HUES6 (cell line): ENCODE measurements at regions not wholly inside any gene's neighbourhood (a gene's known extent, or its start where the extent isn't known, plus 50 kb on each side); places are given as distances from the start of the nearest gene placed in this dataset.

Source experiments
- H3K27ac ChIP-seq: 2 replicates; pipeline ENCODE4 v1.7.0; 2013; ENCODE audit warnings: low read depth, mild to moderate bottlenecking, low read length, inconsistent platforms
- H3K27me3 ChIP-seq: 2 replicates; pipeline ENCODE4 v1.6.1; 2013; ENCODE audit warnings: low read length; ENCODE audit not compliant: control insufficient read depth, insufficient read depth
- H3K36me3 ChIP-seq: 2 replicates; pipeline ENCODE4 v1.6.1; 2013; ENCODE audit warnings: low read length; ENCODE audit not compliant: control insufficient read depth, insufficient read depth
- H3K4me1 ChIP-seq: 2 replicates; pipeline ENCODE4 v1.6.1; 2013; ENCODE audit warnings: low read length; ENCODE audit not compliant: control insufficient read depth, insufficient read depth
- H3K4me3 ChIP-seq: 2 replicates; pipeline ENCODE4 v1.5.1; 2013; ENCODE audit warnings: low read depth, low read length
- H3K9ac ChIP-seq: one replicate; pipeline ENCODE4 v1.6.1; 2013; ENCODE audit warnings: mild to moderate bottlenecking, low read length
- H3K9me3 ChIP-seq: 2 replicates; pipeline ENCODE4 v1.6.1; 2013; ENCODE audit warnings: low read depth, low read length; ENCODE audit not compliant: control insufficient read depth, insufficient read depth

DNA sequence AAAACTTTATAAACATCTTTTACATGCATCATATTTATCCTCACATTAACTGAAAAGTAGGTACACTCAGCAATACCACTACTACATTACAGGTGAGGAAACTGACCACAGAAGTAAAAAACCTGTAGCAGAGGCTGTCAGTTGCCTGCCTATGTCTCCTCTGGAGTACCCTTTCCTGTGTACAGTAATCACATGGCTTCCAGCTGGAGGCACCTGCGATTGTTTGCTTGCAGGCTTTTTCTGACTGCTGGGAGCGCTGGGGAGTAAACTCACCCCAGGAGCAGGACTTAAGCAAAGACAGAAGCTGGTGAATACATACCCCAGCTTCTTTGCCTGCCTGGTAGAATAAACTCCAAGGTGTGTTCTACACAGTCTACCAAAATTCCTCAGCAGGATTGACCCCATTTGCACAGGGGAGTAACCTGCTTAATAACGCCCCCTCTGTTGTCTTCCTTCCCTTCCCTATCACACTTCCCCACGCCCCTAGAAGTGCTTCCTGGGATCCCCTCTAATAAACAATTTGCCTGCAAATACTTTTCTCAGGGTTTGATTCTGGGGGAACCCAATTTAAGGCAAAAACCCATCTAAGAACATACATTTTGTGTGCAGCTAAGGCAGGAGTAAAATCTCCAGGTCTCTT is 138.9 kb downstream of the PTH2R start:
- Histone ChIP-seq H3K27me3 (no peaks in the 10 kb centered on the region), H3K9ac (no peak overlapping the region), H3K36me3 (no peaks in the 10 kb centered on the region), H3K4me3 (no peak overlapping the region), H3K4me1 (no peaks in the 10 kb centered on the region), H3K9me3 (no peaks in the 10 kb centered on the region), H3K27ac (no peak overlapping the region)

DNA sequence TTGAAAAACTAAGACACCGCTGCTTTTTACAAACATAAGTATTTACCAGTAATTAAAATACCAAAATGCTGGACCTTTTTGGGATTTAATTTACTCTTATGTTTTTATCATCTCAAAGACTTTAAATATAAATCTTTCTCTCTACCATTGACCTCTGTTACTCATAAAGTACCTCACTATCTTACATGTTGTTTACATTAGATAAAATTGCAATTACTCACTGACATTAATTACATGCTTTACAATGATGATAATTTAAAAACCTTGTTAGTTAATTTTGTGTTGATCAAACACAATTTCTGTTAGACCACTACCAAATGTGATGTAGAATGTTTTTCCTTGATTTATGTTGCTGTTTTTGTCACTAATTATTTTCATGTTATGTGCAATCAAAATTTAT is 139.5 kb downstream of the PTH2R start:
- no peak overlapping the region for H3K4me3 ChIP-seq
- H3K4me1 ChIP-seq: no peaks in the 10 kb centered on the region
- no peaks in the 10 kb centered on the region for H3K27me3 ChIP-seq
- H3K36me3 ChIP-seq: no peaks in the 10 kb centered on the region
- H3K27ac ChIP-seq: no peak overlapping the region
- H3K9me3 ChIP-seq: no peaks in the 10 kb centered on the region
- no peak overlapping the region for H3K9ac ChIP-seq

DNA sequence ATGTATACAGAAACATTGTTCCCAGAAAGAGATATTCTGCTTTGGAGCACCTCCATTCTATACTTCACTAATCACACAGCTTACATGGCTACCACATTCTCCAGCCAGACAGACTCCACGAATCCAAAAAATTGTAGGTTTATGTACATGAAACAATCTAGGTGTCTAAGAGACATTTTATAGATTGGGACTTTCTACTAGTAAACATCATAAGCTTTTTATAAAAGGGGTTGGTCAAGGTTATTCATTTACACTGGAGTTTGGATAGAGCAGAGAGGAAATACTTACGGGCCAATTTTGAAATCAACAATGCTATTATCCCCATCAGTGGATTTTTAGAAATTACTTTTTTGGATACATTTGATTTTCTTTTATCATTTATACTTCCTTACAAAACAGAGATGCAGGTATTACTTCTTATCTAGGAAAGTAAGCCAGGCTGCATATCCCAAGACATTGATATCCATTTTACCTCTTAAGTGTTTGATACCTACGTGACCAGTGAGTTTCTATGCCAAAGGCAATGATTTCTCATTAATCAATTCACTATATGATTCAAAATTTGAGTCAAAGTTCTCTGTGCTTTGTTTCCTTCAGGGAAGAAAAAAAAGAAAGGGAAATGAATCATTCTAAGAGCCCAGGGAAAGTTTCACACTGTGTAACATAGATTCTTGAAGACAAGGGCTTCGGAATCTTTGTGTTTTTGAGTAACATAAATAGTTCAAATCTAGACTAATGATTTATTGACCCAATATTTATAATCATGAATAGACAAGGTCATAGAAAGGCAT is 140.5 kb downstream of the PTH2R start:
- H3K27ac ChIP-seq: no peak overlapping the region
- no peaks in the 10 kb centered on the region for H3K4me1 ChIP-seq
- H3K4me3 ChIP-seq: no peak overlapping the region
- H3K36me3 ChIP-seq: no peaks in the 10 kb centered on the region
- H3K9ac ChIP-seq: no peak overlapping the region
- H3K9me3 ChIP-seq: no peaks in the 10 kb centered on the region
- no peaks in the 10 kb centered on the region for H3K27me3 ChIP-seq

DNA sequence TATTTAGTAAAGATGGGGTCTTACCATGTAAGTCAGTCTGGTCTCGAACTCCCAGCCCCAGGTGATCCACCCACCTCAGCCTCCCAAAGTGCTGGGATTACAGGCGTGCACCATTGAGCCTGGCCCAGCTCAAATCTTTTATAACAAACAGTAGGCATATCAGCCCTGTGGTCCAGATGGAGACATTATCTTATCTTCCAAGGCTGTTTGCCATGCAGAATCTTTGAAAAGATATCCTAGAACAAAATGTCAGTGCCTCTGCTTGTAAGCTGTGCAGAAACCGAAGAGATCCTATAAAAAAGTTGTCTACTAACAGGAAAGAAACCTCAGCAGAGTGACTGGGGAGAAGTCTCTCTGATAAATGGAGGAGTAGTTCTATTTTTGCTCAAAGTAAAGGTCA is 142.1 kb downstream of the PTH2R start:
- H3K9me3 ChIP-seq: no peaks in the 10 kb centered on the region
- H3K9ac ChIP-seq: no peak overlapping the region
- H3K36me3 ChIP-seq: no peaks in the 10 kb centered on the region
- H3K4me1 ChIP-seq: no peaks in the 10 kb centered on the region
- H3K4me3 ChIP-seq: no peak overlapping the region
- no peak overlapping the region for H3K27ac ChIP-seq
- H3K27me3 ChIP-seq: no peaks in the 10 kb centered on the region

DNA sequence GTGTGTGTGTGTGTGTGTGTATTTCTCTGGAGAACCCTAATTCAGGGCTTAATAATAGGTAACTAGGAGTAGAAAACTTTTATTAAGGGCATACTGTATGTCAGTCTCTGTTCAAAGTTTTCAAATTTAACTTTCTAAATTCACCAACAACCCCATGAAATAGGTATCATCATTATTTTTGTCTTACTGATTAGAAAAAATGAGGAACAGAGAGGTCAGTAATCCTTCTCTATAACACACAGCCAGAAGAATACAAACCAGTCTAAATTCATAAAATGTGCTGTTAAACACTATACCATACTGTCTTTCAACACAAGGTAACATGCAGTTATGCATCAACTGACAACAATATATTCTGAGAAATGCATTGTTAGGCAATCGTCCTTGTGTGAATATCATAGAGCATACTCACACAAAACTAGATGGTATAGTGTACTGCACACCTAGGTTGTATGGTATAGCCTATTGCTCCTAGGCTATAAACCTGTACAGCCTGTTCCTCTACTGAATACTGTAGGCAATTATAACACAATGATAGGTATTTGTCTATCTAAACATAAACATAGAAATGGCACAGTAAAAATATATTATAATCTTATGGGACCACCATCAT is 143.1 kb downstream of the PTH2R start:
- Histone ChIP-seq H3K4me3 (no peak overlapping the region), H3K4me1 (no peaks in the 10 kb centered on the region), H3K27ac (no peak overlapping the region), H3K9ac (no peak overlapping the region), H3K36me3 (no peaks in the 10 kb centered on the region), H3K9me3 (no peaks in the 10 kb centered on the region), H3K27me3 (no peaks in the 10 kb centered on the region)

DNA sequence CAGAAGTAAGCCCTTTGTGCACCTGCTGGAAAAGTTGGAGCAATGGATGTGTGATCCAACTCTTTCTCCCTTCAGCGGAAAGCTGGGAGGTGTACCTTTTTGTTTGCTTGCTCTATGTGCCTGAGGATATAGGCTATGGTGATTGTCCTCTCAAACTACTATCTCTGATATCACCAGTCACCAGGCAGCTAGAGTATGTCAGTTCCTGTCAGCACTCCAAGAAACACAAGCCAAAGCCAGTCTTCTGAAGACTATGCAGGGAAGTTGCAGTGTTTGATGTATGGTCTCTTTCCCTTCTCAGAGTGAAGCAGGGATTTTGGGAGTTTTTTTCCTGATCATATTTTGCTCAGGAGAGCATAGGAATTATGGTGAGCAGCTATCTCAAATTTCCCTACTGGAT is 146.4 kb downstream of the PTH2R start:
- H3K9ac ChIP-seq: no peak overlapping the region
- H3K27ac ChIP-seq: no peak overlapping the region
- H3K27me3 ChIP-seq: no peaks in the 10 kb centered on the region
- no peaks in the 10 kb centered on the region for H3K36me3 ChIP-seq
- H3K9me3 ChIP-seq: no peaks in the 10 kb centered on the region
- H3K4me3 ChIP-seq: no peak overlapping the region
- no peaks in the 10 kb centered on the region for H3K4me1 ChIP-seq

DNA sequence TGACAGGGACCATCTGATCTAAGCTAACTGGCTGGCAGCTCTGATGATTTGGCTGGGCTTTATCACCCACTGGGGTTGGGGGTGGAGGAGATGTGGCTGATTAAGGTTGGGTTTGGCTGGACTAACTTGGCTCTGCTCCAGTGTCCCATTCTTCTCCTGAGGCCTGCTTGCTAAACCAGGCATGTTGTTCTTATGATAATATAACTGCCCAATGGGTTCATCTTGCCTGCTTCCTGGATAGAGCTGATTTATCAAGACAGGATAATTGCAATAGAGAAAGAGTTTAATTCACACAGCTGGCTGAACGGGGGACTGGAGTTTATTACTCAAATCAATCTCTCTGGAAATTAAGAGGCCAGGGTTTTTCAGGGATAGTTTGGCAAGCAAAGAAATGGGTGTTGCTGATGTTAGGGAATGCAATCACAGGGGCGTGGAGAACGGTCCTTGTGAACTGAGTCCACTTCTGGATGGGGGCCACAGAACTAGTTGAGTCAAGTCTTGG is 150.4 kb downstream of the PTH2R start:
- Histone ChIP-seq H3K4me3 (no peak overlapping the region), H3K9me3 (peaks cover 2% of the 10 kb centered on the region; the same call in 1 of the 2 replicates), H3K4me1 (no peaks in the 10 kb centered on the region), H3K27me3 (no peaks in the 10 kb centered on the region), H3K9ac (no peak overlapping the region), H3K27ac (no peak overlapping the region), H3K36me3 (no peaks in the 10 kb centered on the region)

DNA sequence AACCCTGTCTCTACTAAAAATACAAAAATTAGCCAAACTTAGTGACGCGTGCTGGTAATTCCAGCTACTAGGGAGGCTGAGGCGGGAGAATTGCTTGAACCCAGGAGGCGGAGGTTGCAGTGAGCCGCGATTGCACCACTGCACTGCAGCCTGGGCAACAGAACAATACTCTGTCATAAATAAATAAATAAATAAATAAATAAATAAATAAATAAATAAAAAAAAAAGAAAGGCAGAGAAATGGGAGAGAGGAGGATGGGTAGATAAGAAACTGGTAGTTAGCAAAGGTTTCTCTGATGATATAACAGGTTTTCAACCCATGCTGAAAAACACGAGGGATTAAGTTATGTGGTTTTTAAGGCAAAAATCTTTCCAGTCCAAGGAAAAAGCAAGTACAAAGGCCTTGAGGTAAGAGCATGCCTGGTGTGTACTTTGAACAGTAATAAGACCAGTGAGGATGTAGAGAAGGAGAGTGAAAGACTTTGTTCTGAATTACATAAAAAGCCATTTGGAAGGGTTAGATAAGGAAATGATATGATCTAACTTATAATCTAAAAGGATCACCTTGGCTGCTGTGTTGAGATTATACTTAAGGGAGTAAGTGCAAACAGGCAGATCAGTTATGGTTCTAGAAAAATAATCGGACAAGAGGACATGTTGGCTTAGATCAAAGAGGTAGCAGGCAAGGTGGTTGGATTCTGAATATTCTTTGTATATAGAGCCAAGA is 159.3 kb downstream of the PTH2R start:
- Histone ChIP-seq H3K9me3 (peaks cover 11% of the 10 kb centered on the region), H3K36me3 (no peaks in the 10 kb centered on the region), H3K4me3 (no peak overlapping the region), H3K4me1 (no peaks in the 10 kb centered on the region), H3K9ac (no peak overlapping the region), H3K27me3 (no peaks in the 10 kb centered on the region), H3K27ac (no peak overlapping the region)

DNA sequence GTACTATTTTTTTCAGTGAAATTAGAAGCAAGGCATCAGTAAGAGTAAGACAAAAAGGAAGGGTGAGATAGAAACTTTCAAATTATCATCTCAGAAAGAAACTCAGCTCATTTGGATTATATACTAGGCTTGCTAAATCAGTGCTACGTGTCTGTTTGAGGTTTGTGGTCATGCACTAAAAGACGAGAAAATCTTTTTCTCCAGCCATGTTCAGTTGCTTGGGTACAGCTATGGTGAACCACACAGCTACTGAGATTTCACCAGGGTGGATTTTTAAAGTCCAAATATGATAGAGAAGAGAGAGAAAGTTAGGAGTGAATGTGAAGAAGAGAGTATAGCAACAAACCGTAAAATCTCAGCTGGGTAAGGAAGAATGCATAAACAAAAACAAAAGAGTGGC is 161.6 kb downstream of the PTH2R start:
- Histone ChIP-seq H3K27me3 (no peaks in the 10 kb centered on the region), H3K4me1 (peaks cover 5% of the 10 kb centered on the region; the same call in 1 of the 2 replicates), H3K4me3 (no peak overlapping the region), H3K36me3 (no peaks in the 10 kb centered on the region), H3K27ac (no peak overlapping the region), H3K9me3 (0 out of 2 replicates have a peak, but pooled peaks cover under 1% of the 10 kb centered on the region), H3K9ac (no peak overlapping the region)

DNA sequence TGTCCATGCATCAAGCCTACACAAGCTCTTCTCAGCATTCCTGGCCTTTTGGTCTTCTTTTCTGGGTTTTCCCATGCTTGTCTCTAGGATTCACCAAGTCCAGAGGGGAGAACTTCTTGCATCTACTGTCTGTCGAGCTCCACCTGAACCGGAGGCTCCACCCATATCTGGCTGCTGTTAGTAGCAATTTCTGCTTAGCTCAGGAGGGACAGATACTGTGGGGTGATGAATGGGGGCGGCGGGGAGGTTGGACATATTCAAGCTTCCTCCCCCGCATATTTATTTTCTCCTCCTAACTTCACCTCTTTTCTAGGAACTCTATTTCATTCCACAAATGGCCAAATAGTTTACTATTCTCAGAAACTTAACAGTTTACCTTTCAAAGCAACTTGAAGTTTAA is 163.5 kb downstream of the PTH2R start:
- Histone ChIP-seq H3K27ac (no peak overlapping the region), H3K9ac (no peak overlapping the region), H3K36me3 (no peaks in the 10 kb centered on the region), H3K27me3 (no peaks in the 10 kb centered on the region), H3K4me3 (no peak overlapping the region), H3K9me3 (no peaks in the 10 kb centered on the region), H3K4me1 (peaks cover 5% of the 10 kb centered on the region; the same call in 1 of the 2 replicates)
